ENCODE measurements at regions not wholly inside any gene's neighbourhood (a gene's known extent, or its start where the extent isn't known, plus 50 kb on each side); places are given as distances from the start of the nearest gene placed in this dataset.
A peak's percentile ranks its signal among the peaks of the same experiment; 100 is the strongest.

- DNase-seq (ENCODE audit: low spot score in 2 of 2), result no peak
- peak; percentile 89 for FAIRE-seq
These were observed 114.8 kb downstream of the TBXT start for GRCh38 chr6:166052837-166053236.

DNA sequence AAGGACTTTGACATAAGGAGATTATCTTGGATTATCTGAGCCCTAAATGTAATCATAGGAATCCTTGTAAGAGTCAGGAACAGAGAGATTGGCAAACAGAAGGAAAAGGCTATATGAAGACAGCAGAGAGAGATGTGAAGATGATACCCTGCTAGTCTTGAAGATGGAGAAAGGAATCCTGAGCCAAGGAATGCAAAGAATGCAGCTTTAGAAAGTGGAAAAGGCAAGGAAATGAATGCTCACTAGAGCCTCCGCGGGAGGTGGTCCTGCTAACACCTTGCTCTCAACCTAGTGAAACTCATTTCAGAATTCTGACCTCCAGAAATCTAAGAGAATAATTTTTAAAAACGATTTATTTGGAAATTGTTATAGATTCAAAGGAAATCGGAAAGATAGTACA is 117.1 kb downstream of the TBXT start:
- FAIRE-seq, result no peak
- DNase-seq (ENCODE audit: low spot score in 2 of 2), result no peak

DNA sequence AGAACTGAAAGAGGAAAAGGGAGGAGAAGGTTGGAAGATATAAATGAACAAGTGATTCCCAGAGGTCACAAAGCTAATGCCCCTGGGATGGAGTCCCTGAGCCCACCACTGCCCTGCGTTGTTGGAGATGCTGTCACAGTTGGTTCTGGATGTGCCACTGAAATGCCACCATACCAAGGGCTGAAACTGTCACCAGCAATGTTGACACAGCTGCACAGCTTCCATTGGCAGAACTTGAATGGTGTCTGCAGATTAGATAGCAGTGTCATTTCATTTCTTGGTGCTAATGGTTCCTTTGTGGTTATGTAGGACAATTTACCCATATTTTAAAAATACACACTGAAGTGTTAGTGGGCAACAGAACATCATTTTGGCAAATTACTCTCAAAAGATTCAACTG is 120.7 kb downstream of the TBXT start:
- DNase-seq (ENCODE audit: low spot score in 2 of 2), result no peak

DNA sequence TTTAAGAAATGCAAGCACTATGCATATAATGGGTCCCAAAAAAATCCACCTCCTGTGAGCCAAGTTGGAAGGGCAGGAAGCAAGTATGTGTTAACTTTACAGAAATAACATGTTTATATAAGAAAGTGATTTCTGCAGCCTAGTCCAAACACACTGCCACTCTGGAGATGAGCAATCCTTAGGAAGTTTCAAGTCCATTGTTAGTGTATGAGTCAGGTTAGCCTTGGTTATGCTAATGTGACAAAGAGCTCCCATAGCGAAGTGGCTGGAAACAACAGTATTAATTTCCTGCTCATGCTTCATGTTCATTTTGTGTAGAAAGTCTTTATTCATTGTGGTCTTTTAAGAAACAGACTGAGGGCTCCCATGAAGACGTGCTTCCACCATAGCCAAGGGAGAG is 121.4 kb downstream of the TBXT start:
- no peak for FAIRE-seq

More for the DNA sequence above, 120.7 kb downstream of the TBXT start:
- no peak for FAIRE-seq

GRCh38 chr6:166045860-166046200 is 121.8 kb downstream of the TBXT start:
- no peak for FAIRE-seq
- no peak for DNase-seq (ENCODE audit: low spot score in 2 of 2)

More for the DNA sequence above, 121.4 kb downstream of the TBXT start:
- no peak for DNase-seq (ENCODE audit: low spot score in 2 of 2)

DNA sequence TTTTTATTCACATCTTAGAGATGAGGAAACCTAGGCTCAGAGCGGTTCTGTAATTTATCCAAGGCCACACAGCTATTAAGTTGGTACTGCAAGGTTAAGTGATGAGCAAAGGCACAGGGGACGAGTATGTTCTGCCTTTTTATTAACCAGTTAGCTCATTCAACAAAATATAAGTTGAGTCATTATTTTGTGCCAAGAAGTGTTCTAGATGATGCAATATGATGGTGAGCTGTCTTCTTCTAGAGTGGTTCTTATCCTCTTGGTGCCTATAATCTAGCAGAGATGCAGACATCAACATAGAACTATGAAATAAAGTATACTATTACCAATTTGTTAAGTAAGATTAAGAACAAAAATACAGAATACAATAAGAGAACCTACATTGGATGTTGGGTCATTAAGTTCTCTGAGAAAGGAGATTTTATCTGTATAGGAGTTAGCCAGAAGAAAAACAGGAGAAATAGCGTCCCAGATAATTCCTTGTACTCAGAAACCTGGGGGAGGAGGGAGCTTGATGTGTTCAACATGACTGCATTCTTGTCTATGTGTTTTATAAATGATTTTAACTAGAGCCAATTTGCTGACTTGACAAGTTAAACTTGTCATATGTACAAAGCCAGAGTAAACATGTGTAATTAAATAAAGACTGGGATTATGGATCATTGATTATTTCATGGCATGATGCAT is 122.3 kb downstream of the TBXT start:
- DNase-seq (ENCODE audit: low spot score in 2 of 2) (no peak), FAIRE-seq (no peak)

DNA sequence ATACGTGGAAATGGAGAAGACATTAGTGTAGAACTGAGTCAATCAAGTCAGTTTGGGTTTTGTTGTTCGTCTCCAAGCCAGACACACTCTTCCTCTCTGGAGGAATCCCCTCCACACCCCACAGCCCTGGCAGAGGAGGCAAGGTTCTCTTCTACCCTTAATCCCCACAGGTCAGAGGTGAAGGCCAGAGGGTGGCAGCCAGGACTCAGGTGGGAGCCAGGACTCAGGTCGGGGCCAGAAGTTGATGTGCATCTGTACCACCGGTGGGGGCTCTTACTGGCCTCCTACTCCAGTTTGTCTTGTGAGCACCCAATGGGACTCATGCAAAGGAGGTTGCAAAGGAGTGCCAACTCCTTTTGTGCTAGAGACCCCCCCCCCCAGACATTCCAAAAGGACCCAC is 126.4 kb downstream of the TBXT start:
- DNase-seq (ENCODE audit: low spot score in 2 of 2) (no peak), FAIRE-seq (no peak)

- DNase-seq (ENCODE audit: low spot score in 2 of 2) (no peak), FAIRE-seq (no peak)
These were observed 127.4 kb downstream of the TBXT start for GRCh38 chr6:166040292-166040691.

- DNase-seq (ENCODE audit: low spot score in 2 of 2), result no peak
- FAIRE-seq, result no peak
These were observed 131.1 kb downstream of the TBXT start for GRCh38 chr6:166036316-166037095.

GRCh38 chr6:166032366-166033200 is 135.1 kb downstream of the TBXT start:
- DNase-seq (ENCODE audit: low spot score in 2 of 2), result no peak

GRCh38 chr6:166031275-166031674 is 136.4 kb downstream of the TBXT start:
- DNase-seq (ENCODE audit: low spot score in 2 of 2), result no peak
- FAIRE-seq, result no peak

More at GRCh38 chr6:166032366-166033200, 135.1 kb downstream of the TBXT start:
- no peak for FAIRE-seq

DNA sequence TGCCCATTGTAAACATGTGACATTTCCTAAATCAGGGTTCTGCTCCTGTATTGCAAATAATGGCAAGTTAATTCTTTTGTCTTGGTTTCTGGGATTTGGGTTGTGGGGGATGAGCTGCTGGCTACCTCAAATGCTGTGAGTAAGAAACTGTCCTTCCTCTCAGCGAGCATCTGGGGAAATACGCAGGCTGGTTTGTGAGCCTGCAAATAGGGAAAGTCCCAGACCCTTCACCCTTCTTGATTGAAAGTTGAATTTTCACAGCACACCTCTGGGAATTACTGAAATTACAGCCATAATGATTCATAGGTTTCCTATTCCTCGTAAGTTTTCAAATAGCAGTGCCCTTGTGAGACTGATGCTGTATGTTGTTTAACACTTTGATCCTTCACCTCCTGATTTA is 138.1 kb downstream of the TBXT start:
- FAIRE-seq (no peak), DNase-seq (ENCODE audit: low spot score in 2 of 2) (no peak)

- DNase-seq (ENCODE audit: low spot score in 2 of 2) (no peak), FAIRE-seq (no peak)
These were observed 139.9 kb downstream of the TBXT start for GRCh38 chr6:166027761-166028160.

DNA sequence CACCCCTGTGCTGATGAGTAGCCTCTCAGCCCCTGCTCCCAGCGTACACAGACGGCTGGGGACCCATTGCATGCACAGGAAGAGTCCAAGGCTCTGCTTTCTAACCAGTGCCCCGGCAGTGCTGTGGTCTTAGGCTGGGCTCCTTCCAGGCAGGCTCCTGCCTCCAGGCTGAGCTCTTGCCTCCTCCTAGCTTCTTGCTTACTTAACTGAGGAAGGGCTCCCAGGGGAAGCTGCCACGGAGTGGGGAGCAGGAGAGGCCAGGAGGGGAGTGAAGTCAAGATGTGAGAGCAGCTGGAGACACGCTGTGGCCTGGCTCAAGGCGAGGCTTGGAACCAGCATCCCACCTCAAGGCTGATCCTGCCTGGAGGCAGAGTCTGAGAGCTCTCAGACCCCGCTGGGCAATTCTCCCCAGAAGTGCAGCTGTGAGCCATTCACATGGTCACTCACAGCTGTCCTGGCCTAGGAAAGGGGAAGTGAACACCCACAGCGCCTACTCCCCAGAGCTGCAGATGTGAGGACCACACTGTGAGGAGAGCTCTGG is 141.0 kb downstream of the TBXT start:
- DNase-seq (ENCODE audit: low spot score in 2 of 2) (no peak), FAIRE-seq (no peak)

GRCh38 chr6:166025149-166025898 is 142.3 kb downstream of the TBXT start:
- DNase-seq (ENCODE audit: low spot score in 2 of 2) (no peak), FAIRE-seq (no peak)

DNA sequence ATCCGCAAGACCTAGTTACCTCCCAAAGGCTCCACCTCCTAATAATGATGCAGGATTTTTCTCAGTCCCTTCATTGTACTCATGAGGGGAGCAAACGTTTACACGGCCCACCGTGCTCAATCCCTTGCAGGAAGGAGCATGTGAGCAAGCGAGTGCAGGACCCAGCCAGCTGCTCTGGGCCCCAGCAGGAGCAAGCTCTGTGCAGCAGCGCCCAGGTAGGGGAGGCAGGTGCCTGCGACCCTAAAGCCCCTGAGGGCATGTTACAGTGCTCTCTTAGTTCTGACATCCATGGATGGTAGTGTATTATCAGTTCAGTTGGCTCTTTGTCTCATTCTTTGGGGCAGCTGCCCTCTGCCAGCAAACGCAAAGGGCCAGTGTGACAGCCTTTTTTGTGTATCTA is 143.4 kb downstream of the TBXT start:
- DNase-seq (ENCODE audit: low spot score in 2 of 2) (no peak), FAIRE-seq (no peak)

- DNase-seq (ENCODE audit: low spot score in 2 of 2) (no peak), FAIRE-seq (no peak)
These were observed 144.2 kb downstream of the TBXT start for GRCh38 chr6:166023273-166023989.

DNA sequence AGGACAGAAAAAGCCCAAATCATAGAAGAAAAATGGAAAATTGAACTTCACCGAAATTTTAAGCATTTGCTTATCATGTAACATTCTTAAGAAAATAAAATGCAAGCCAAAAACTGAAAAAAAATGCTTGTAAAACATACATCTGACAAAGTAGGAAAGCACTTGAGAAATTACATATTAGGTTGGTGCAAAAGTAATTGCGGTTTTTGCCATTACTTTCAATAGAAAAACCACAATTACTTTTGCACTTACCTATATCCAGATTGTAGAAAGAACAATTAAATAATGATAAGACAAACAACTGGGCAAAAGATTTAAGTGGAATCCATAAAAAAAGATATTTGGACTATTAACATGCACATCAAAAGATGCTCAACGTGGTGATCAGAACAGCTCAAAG is 146.2 kb downstream of the TBXT start:
- DNase-seq (ENCODE audit: low spot score in 2 of 2) (no peak), FAIRE-seq (no peak)

- FAIRE-seq (no peak), DNase-seq (ENCODE audit: low spot score in 2 of 2) (no peak)
These were observed 148.4 kb downstream of the TBXT start for GRCh38 chr6:166019214-166019613.
